HG02970 (cell line): ENCODE measurements at regions not wholly inside any gene's neighbourhood (a gene's known extent, or its start where the extent isn't known, plus 50 kb on each side); places are given as distances from the start of the nearest gene placed in this dataset.

Experiments used
- ATAC-seq: cut with Tn5 transposase; IDR thresholded peaks from one replicate; pipeline ENCODE4 v1.9.1; 2021; ENCODE audit warnings: mild to moderate bottlenecking, moderate library complexity, moderate number of reproducible peaks; ENCODE audit not compliant: unreplicated experiment, low FRiP score

DNA sequence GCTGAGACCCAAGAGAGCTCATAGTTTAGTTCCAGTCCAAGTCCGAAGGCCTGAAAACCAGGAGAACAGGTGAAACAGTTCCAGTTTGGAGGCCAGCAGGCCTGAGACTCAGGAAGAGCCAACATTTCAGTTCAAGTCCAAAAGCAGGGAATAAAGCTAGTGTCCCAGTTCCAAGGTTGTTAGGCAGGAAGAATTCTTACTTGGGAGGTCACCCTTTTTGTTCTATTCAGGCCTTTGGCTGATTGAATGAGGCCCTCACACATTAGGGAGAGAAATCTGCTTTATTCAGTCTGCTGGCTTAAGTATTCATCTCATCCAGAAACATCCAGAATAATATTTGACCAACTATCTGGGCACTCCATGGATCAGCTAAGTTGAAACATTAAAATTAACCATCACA, 294.6 kb downstream of the PCNX1 start:
- ATAC-seq = no peak

DNA sequence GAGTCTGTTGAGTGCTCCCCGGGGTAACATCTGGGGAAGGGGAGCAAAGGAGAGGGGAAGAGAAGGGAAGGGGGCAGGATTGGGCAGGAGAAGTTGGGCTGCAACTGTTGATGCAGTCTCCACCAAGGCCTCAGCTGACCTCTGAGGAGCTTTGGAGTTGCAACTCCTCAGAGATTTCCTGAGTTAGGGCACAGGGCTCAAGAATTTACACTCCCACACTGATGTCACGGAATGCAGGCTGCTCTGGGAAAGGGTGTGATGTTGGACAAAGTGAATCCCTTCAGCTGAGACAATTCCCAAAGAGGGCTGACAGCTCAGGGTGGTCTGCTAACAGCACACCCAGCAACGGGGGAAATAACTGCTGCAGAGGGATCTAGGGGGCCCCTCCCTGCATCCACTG, 295.6 kb downstream of the PCNX1 start:
- ATAC-seq = no peak

- ATAC-seq = no peak
Observed at GRCh38 chr14:71203306-71203705, 296.0 kb downstream of the PCNX1 start.

DNA sequence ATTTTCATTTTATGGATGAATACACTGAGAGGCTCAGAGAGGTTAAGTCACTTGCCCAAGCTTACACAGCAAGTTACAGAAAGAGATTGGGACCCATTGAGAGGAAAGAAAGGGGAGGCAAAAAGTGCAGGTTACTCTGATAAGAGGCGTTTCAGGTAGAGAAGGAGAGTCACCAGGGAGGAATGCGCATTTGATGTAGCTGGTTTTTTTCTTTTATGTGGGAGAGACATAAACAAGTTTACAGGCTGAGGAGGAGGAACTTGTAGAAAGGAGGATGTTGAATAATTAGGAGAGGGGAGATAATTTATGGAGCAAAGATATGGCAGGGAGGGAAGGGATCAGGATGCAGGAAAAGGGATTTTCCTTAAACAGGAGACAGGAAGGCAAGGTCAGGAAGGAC, 297.0 kb downstream of the PCNX1 start:
- no peak for ATAC-seq

DNA sequence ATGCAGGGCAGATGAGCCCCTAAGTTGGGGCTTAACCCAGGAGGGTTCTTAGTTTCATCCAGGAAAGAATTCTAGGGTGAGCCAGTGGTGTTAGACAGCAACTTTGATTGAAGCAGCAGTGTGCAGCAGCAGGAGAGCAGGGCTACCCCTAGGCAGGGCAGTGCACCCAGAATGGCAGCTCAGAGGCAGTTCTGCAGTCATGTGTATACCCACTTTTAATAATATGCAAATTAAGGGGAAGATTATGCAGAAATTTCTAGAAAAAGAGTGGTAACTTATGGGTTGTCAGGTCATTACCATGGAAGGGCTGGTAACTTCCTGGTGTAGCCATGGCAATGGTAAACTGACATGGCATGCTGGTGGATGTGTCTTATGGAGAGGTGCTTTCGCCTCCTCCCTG, 297.5 kb downstream of the PCNX1 start:
- ATAC-seq = no peak

DNA sequence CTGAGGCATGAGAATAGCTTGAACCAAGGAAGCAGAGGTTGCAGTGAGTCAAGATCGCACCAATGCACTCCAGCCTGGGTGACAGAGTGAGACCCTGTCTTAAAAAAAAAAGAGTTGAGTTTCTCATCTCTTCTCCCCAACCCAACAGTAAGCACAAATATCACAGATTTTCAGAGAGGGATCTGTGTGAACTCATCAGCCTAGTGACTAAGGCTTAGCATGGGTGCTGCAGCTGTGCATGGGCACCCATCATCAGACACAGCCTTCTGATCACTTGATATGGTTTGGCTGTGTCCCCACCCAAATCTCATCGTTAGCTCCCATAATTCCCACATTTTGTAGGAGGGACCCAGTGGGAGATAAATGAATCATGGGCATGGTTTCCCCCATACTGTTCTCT, 298.9 kb downstream of the PCNX1 start:
- no peak for ATAC-seq

- no peak for ATAC-seq
Observed at GRCh38 chr14:71206766-71207371, 299.6 kb downstream of the PCNX1 start.

- ATAC-seq = no peak
Observed at GRCh38 chr14:71208702-71209357, 301.6 kb downstream of the PCNX1 start.

GRCh38 chr14:71209888-71210287, 302.6 kb downstream of the PCNX1 start:
- ATAC-seq = no peak

DNA sequence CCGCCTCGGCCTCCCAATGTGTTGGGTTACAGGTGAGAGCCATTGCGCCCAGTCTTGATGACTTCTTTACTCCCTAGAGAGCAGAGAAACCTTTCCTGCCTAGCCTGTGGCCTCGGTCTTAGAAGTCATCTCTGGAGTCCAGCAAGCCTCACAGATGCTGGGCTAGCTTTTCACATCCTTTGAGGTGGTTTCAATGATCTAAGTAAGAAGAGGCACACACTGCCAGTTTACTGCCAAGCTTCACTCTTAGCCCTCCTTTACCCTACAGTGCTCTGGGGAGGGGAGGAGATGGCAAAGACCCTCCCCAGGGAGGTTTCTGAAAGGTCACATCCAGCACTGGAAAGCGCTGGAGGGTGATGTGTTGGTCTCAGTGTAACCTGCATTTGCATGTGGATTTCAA, 304.8 kb downstream of the PCNX1 start:
- no peak for ATAC-seq

GRCh38 chr14:71212683-71213107, 305.4 kb downstream of the PCNX1 start:
- ATAC-seq = no peak

GRCh38 chr14:71214241-71214640, 307.0 kb downstream of the PCNX1 start:
- ATAC-seq = no peak

- no peak for ATAC-seq
Observed at GRCh38 chr14:71220462-71220861, 313.2 kb downstream of the PCNX1 start.

GRCh38 chr14:71221119-71221518, 313.9 kb downstream of the PCNX1 start:
- no peak for ATAC-seq

- no peak for ATAC-seq
Observed at GRCh38 chr14:71225113-71225512, 317.9 kb downstream of the PCNX1 start.

GRCh38 chr14:71228711-71229110, 321.5 kb downstream of the PCNX1 start:
- no peak for ATAC-seq

- ATAC-seq = no peak
Observed at GRCh38 chr14:71229875-71230274, 322.6 kb downstream of the PCNX1 start.

DNA sequence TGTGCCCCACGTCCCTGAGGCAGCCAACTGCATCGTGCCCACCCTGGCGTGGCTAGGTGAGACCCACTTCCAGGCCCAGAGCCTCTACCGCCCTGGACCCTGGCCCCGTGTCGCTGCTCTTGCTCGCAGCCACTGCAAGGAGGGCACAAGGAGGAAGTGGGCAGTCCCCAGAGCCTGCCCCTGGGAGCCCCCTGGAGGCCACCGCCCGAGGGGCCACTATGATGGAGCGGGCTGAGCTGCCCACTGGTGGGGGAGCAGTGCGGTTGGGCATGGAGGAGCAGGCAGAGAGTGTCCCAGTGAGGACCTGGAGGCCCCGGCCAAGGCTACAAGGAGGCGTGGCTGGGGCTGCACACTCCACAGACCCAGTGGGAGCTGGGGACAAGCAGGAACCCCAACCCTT, 323.6 kb downstream of the PCNX1 start:
- ATAC-seq = no peak

DNA sequence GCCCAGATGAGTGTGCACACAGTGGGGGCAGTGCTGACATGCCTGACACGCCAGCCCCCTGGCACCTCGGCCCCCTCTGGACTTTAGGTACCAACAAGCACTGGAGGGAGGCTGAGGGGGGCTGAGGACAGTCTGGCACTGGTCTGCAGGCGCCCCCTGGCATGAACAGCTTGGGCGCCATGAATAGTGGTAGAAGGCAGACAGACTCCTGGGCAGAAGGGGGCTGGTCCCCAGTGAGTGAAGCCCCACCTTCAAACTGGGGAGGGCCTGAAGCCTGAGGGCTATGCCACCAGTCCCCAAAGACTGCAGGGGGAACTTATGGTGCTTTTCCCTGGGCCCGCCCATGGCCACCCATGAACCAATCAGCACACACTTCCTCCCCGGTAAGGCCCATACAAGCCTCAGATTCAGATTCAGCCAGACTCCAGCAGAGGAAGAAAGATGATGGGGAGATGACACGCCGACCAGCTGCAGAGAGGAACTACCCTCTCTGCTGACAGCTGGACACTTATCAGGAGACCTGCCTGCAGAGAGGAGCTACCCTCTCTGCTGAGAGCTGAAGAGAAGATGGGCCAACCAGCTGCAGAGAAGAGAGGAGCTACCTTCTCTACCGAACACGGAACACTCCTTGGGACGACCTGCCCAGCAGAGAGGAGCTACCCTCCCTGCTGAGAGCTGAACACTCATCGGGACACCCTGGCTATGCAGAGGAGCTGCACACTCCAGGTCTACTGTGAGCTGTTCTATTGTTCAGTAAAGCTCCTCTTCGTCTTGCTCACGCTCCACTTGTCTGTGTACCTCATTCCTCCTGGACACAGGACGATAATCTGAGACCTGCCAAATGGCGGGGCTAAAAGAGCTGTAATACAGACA, 324.5 kb downstream of the PCNX1 start:
- ATAC-seq = no peak

GRCh38 chr14:71232506-71232905, 325.2 kb downstream of the PCNX1 start:
- no peak for ATAC-seq

DNA sequence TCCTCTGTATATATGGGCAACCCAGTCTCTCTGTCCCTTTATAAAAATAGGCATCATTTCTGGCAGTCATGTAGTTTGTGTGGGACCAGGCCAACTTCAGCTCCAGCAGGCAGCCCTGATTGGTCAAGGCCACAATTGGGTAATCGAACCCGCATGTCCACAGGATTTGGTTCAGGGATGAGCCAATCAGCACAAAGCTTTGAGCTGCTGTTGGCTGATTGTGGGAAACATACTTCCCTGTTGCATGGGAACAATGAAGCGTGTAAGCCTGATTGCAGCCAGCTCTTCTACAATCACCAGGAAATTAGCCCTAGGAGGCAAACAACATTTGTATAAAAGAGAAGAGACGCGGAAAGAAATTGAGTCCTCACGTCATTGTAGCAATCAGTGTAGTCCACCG, 328.6 kb downstream of the PCNX1 start:
- ATAC-seq = no peak

GRCh38 chr14:71236487-71236886, 329.2 kb downstream of the PCNX1 start:
- ATAC-seq = no peak
